HG02763 (cell line): ENCODE measurements at regions not wholly inside any gene's neighbourhood (a gene's known extent, or its start where the extent isn't known, plus 50 kb on each side); places are given as distances from the start of the nearest gene placed in this dataset.
"Not testable (repeated sequence)": the region's sequence is repeated elsewhere in the genome, so short reads cannot be mapped to it uniquely, and the experiment has no call there.

ENCODE experiments used
- ATAC-seq: cut with Tn5 transposase; IDR thresholded peaks from one replicate; pipeline ENCODE4 v1.9.1; 2021; ENCODE audit warnings: mild to moderate bottlenecking, moderate library complexity; ENCODE audit not compliant: unreplicated experiment

DNA sequence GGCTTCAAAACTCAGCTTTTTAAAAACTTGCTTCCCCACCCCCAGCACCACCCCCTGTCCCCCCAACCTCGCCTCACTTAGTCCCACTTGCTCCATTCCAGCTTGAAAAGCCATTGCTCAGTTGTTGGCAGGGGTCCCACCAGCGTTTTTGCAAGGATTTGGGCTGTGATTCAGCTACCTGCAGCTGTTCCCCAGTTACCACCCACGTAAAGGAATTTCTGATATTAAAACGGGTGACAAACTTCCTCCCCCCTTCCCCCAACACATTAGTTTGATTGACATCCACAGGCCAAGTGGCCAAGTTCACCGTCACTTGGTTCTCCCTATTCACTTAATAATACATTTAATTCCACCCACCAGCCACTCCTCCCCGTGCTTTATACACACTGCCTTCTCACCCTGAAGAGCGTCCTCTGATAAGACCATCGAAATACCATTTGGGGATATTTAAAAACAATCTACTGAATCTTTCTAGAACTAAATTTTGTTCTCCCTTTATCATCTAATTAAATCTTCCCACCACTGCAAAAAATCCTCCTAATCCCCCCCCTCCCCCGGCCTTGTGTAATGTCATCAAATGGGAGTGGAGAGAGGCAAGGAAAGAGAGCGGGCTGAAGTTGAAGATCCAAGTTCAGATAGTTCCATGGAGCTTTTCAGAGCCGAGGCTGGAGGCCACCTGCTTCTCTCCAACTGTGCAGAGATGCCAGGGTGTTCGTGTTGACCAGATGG, 55.1 kb downstream of the SOX9 start:
- no peak for ATAC-seq

DNA sequence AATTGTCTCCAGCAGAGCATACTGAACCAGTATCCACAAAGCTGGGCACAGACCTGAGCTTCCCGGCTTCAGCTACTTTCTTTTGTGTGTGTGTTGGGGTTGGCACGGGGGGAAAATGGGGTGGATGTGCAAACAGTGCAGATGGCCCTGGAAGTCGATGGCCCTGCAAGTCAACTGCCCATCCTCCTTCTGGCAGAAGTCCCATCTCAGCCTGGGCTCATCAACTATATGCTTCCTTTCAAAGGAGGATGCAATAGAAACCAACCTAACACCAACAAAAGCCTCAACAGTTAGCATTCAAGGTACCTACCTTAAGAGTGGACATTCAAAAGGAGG, 55.7 kb downstream of the SOX9 start:
- ATAC-seq: no peak

DNA sequence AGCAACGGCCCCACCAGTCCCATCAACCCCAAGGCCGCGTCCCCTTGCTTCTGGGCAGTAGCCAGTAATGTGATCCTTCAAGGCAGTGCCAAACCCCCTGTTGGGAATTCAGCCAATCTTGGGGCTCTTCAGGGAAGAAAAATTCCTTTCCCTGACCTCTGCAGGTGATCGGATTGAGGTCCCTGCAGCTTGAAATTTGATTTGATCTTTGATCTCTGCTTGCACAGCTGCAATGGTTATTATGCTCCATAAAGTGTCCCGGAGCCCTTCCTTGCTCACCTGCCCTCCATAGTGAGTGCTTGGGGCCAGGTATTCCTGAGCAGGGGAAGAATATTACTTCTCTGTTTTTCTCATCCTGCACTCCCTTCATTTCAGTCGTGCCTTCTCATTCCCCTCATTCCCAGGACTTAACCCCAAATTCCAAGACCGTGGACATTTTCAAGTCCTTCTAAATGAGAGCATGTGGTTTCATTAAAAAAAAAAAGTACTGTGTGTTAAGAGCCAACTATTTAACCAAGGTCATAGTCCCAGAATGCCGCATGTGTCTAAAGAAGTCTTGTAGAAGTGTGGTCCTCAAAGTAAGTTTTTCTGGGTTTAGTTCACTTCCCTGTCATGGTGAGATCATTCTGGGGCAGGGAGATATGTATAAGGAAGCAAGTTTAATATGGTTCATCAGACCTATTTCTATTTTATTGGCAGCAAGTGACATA, 56.3 kb downstream of the SOX9 start:
- no peak for ATAC-seq

DNA sequence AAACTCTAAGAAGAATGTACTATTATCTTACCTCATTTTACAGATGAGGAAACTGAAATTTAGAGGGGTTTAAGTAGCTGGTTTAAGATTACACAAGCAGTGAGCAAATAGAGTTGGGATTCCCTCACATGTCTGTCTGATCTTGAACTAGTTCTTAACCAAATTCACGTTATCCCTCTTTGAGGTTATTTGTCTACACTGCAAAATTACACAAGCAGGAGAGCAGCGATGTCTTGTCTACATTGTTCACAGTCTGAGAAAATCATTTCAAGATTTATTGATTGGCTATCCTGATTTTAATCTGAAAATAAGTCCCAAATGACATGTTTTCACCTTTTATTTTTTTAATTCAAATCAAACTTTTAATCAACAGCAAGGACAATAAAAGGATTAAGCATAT, 56.9 kb downstream of the SOX9 start:
- ATAC-seq: no peak

DNA sequence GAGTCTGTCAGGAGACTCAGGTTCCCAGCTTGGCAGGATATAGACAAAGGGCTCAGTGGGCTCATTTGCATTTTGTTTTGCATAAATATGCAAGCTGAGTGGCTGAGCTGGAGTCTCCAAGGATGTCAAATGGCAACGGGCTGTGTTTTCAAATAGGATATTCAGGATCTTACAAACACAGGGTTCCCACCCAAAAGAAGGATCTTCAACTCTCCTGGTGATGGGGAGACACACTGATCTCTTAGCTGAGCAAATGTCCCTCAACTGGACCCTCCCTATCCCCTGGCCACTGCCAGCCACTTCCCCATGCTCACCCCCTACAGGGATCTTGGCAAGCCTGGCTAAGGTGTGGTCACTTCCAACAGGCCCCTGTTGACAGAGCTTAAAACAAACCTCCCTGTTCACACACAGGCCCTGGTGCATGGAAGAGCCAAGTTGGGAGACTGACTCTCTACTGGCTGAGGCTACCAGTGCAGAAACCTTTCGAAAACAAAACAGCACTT, 61.6 kb downstream of the SOX9 start:
- ATAC-seq: no peak

DNA sequence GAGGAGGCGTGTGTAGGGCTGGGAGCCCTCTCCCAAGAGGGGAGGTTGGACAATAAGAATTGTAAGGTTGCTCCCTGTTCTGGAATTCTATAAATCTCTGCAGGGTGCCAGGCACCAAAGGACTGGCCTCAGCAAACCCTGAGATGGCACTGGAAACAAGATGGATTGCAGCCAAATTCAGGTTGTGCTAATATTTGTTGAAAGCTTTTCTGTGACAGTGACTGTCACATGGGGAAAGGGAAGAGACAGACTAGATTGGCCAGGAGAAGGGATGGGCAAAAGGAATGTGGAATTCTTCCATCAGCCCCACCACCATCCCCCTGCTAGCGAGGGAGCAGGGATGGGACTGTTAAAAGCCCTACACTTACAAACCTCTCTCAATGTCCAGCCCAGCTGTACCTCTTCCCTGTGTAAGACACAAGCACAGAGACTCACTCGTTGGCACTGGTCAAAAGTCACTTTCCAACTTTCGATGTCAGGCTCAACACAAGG, 62.4 kb downstream of the SOX9 start:
- ATAC-seq: no peak

DNA sequence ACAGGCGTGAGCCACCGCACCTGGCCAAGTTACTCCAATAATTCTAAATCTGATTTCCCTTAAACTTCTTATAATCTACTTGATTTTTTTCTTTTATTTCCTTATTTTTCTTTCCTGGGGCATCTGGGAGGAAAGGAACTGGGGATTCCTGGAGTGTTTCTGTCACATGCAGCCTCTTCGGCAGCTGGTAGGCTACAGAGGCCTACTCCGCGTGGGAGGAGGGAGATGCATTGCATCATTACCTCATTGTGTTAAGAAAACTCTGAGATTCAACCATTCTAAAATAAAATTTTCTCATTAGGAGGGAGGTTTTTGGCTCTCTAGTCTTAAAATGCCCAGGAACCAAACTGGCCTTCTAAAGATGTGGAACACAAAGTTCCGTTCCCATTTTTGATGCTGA, 64.0 kb downstream of the SOX9 start:
- ATAC-seq: no peak

DNA sequence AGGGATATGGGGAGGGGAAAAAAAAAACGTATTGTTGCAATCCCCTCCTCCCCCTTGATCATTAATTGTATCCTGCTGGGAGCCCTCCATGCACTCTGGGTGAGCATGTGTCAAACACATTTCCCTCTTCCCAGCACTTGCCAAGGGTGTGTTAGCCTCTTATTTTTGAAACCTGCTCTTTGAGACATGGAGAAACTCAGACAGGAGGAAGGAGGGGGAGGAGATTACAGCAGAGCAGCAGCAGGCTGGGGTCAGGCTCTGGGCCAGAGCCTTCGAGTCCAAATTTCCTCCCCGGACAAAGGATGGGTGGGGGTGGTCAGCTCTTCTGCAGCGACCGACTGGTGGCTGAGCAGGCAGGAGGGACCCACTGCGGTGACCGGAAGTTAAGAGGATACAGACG, 64.7 kb downstream of the SOX9 start:
- no peak for ATAC-seq

DNA sequence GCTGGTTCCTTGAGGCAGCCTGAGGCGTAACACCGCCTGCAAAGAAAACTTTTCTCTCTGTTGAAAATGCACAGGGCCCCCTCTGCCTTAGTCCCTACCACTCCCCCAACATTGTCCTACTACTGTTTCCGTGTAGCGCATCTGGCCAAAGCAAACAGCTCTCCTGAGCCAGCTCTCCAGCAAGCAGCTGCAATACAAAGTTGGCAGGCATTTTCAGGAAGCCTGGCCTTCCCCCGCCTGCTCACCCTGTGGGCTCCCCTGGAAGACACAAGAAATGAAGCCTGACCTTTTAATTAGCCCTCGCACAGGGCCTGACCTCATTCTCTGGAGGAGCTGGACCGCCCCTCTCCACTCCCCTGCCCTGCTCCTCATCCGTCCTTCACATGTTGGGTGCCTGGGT, 66.7 kb downstream of the SOX9 start:
- no peak for ATAC-seq

DNA sequence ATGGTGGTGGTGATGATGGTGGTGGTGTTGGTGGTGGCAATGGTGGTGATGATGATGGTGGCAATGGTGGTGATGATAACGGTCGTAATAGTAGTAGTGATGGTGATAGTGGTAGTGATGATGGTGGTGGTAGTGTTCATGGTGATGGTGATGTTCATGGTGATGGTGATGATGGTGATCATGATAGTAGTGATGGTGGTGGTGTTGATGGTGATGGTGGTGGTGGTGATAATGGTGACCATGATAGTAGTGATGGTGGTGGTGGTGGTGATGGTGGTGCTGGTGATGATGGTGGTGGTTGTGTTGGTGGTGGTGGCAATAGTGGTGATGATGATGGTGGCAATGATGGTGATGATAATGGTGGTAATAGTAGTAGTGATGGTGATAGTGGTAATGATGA, 68.0 kb downstream of the SOX9 start:
- no peak for ATAC-seq

DNA sequence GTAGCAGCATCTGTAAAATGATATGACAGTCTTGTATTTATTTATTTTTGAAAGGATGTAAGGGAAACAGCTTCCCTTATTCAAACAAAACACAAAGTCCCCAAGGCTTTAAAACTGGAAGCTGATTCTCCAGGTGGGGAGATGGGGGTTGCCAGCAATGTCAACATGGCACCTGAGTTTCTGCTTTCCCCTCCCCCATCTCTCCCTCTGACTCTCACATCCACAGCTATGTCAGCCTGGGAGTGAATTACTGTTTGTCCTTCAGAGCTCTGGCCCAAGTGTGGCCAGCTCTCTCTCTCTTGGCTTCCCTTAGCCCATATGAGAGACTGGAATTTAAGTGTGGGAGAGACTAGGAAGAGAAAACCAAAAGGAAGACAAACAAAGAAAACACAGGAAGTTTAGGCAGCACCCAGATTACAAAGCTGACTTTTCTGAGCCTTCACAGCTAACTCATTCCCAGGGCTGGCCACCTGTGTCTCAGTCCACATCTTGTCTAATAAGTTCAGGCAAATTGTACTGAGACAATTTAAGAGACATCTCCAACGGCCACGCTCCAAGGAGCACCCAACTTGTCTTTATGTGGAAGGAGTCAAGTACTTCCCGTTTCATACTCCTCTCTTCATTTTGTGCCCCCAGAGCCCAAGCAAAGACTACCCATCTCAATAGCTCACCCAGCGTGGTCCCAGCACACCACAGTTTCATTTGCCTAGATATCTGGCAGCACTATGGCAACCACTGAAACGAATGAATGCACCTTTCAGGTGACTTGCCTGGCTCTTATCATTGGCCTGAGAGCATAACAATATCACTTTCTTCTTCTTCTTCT, 69.2 kb downstream of the SOX9 start:
- no peak for ATAC-seq

DNA sequence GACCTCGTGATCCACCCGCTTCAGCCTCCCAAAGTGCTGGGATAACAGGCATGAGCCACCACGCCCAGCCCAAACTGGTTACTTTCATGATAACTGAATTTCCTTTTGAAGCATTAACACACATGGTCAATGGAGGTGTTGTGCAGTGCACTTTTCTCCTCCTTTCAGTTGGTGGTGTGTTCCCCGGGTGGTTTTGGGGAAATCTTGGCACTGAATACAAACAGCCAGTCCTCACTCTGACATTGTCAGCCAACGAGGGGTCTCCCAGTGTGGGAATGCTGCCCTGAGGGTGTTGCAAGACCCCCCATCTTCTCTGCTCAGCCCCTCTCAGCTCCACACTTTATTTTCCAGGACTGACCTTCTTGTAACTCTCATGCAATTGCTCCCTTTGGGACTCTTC, 70.5 kb downstream of the SOX9 start:
- no peak for ATAC-seq

DNA sequence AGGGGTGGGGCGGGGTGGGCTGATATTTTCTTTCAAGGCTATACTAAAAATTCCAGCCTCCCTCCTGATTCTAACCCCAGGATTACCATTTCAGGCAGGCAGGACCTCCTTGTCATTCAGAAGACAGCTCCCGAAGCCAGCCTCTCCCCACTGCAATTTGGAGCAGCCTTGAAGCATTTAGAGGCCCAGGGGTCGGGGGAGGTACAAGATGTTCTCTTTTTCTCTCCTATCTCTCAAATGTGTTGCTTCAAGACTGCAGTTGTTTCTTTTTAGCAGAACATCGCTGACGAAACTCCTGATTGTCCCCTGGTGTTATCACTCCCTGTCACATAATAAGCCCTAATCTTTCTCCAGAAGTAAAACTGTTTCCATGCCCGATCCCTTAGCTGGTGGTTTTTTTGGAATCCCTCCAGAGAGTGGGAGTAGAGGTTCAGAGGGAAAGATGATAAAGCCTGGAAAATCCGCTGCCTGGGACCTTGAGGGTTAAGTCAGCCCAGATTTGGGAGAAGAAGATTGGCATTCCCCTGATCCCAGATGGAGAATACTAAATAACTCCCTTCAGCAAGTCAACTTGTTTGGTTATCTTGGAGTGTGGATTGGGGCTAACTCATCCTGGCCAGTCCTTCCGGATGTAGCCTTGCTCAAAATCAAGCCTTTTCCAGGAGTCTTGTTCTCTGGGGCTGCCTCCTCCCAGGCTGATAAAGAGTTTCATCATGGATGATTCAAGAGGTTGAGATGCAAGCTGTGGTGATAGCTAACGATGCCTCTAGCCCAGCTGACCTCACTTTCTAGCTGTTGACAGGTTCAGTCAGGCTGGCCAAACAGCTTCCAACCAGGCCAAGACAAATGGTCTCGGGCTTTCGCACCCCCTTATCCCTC, 71.3 kb downstream of the SOX9 start:
- no peak for ATAC-seq

DNA sequence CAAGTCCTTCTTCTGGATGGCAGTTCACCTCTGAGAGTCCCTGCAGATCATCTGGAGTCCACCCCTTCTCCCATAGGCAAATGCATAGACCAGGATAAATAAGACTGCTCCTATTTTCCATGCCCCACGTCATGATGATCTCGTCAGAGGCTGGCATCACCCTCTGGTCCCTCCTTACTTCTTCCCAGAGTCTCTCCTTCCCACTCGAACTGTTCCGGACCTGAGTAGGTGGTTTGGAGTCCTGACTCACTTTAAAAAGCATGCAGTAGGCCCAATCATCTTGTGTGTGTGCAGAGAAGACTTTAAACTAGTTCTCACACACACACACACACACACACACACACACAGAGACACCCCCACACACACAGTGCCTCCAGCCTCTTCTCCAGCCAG, 72.0 kb downstream of the SOX9 start:
- ATAC-seq: no peak

DNA sequence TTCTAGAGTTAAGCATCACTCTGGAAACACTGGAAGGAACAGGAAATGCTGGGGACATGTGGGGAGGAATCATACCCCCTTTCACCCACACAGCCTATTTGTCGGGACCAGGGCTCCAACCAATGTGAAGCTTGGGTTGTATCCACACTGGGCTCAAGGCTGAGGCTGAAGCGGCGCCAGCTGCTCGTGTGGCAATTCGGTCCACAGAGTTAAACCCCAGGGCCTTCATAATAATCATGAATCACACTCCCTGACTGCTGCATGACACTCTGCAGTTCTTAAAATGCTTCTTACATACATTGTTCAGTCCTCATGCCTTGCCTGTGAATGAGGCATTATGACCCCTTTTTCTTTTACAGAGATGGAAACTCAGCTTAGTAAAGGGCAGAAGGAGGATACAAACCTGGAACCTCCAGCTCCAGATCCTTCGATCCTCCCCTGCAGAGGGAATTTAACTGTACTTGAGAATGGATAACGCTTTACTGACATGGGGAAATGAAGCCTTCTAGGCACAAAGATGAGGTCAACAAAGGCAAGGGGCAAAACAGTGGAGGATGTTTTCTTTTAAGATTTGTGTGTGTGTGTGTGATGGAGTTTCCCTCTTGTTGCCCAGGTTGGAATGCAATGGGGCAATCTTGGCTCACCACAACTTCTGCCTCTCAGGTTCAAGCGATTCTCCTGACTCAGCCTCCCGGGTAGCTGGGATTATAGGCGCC, 72.7 kb downstream of the SOX9 start:
- no peak for ATAC-seq

DNA sequence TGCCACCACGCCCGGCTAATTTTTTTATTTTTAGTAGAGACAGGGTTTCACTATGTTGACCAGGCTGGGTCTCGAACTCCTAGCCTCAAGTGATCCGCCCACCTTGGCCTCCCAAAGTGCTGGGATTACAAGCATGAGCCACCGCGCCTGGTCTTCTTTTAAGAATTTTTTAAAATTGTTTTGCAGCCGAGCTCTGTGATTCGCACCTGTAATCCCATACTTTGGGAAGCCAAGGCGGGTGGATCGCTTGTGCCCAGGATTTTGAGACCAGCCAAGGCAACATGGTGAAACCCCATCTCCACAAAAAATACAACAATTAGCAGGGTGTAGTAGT, 73.3 kb downstream of the SOX9 start:
- ATAC-seq: not testable (repeated sequence)

DNA sequence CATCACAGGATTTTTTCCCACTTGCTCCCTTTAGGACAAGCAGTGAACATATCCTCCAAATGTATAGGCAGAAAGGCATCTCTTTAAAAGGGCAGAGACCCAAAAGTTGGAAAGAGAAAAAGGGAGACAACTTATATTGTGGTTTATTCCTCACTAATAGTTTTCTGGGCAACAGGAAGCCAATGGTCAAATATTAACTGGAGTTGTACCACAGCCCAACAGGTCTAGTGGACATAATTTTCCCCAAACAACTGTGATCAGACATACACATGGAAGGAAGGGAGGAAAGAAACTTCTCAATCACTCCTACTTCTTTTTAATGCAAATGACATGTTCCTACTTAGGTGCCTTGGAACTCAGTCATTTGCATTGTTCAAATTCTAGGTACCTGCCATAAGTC, 78.4 kb downstream of the SOX9 start:
- ATAC-seq: no peak

DNA sequence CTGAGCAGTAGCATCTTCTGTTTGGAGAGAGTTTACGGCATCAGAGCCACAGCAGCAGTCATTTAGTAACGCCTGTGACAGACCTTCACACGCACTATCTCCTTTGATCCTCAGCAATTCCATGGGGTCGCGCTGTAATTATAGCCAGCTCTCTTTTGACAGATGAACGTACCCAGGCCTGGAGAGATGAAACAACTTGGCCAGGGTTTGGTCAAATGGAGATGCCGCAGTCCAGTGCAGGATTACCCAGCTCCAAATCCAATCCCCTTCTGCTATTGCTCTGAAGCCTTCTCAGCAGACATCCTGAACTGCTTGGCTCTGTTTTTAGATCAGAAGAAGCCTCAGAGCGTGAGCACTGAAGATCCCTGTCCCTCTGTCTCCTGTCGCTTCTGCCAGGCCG, 83.9 kb downstream of the SOX9 start:
- no peak for ATAC-seq

DNA sequence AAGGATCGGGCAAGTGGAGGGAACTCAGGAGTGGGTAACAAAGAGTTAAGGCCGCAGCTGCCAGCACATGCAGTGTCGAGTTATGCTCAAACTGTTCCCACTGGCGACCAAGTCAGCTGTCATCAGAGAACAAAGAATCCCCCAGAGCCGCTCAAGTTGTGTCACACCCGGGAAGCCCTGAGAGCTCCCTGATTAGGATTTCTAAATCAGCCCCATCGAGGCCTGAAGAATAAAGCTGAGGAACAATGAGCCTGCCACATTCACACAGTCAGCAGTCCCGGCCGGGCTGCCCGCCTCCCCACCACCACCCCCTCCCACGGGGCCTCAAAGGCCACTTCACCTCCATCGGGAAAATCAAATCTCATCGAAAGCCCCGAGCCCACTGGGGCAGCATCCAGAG, 84.5 kb downstream of the SOX9 start:
- ATAC-seq: no peak

DNA sequence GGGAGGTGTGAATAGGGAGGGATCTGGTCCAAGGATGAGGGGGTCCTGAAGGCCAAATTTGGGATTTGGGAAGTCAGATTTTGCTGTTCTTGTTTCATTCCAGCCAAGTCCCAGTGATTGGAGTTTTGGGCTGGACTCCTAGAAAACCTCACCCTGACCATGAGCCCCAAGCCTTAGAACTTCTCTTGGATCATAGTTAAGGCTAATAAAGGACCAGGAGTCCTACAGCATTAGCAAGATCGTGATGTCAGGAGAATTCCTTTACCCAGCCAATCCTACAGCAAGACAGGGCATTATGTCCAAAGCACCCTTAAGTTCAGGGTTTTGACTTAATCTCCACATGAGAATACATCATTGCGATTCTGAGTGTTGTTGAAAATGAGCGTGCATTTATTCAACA, 85.0 kb downstream of the SOX9 start:
- ATAC-seq: no peak
